H1 (cell line): ENCODE measurements at regions not wholly inside any gene's neighbourhood (a gene's known extent, or its start where the extent isn't known, plus 50 kb on each side); places are given as distances from the start of the nearest gene placed in this dataset.

Source experiments
- CTCF ChIA-PET: fragments of 300-600 bp; sonication (Branson Sonifier 250); formaldehyde crosslinking; loops from one replicate; lab custom pipeline; 2021; ENCODE audit not compliant: partially characterized antibody; lab: Charles Lee
- POLR2A ChIA-PET: fragments of 300-600 bp; sonication (Branson Sonifier 250); formaldehyde crosslinking; loops from one replicate; lab custom pipeline; 2021; ENCODE audit warnings: inconsistent platforms; ENCODE audit not compliant: partially characterized antibody; lab: Charles Lee
- DNase-seq, 2 experiments: peaks; one replicate each; pipeline versions ENCODE4 v3.0.0 to v3.0.0-alpha.2; 2010 to 2022; ENCODE audit warnings: low spot score in 2 of 2, low read depth in 1 of 2, mixed read lengths in 1 of 2
- FAIRE-seq: peaks from 2 replicates; lab custom pipeline; 2011; peaks lifted over from hg19 to GRCh38; lab: Jason Lieb, UNC
- H2AFZ ChIP-seq: 2 replicates; pipeline ENCODE4 v1.8.1; 2012; ENCODE audit warnings: low read length, inconsistent platforms
- H2AK5ac ChIP-seq: 2 replicates; pipeline ENCODE4 v1.6.1; 2013; ENCODE audit warnings: low read depth, low read length
- H2BK120ac ChIP-seq: replicated peaks from 2 replicates; pipeline ENCODE3; 2013; ENCODE audit warnings: low read depth, low read length, inconsistent platforms
- H2BK12ac ChIP-seq: 2 replicates; pipeline ENCODE4 v1.6.1; 2013; ENCODE audit warnings: low read depth, low read length
- H2BK15ac ChIP-seq: 2 replicates; pipeline ENCODE4 v1.6.1; 2013; ENCODE audit warnings: low read length
- H2BK20ac ChIP-seq: 2 replicates; pipeline ENCODE4 v1.6.1; 2013; ENCODE audit warnings: low read length
- H2BK5ac ChIP-seq: 2 replicates; pipeline ENCODE4 v1.6.1; 2013; ENCODE audit warnings: low read depth, low read length
- H3K14ac ChIP-seq: 2 replicates; pipeline ENCODE4 v1.6.1; 2013; ENCODE audit warnings: inconsistent platforms; ENCODE audit not compliant: insufficient read length
- H3K18ac ChIP-seq: 2 replicates; pipeline ENCODE4 v1.6.1; 2013; ENCODE audit warnings: low read length; ENCODE audit errors: extremely low read depth
- H3K23ac ChIP-seq: 2 replicates; pipeline ENCODE4 v1.6.1; 2013; ENCODE audit warnings: inconsistent platforms; ENCODE audit not compliant: insufficient read length
- H3K23me2 ChIP-seq: 2 replicates; pipeline ENCODE4 v1.6.1; 2013; ENCODE audit warnings: low read depth, low read length
- H3K27ac ChIP-seq: 2 replicates; pipeline ENCODE4 v1.6.1; 2011; ENCODE audit warnings: low read depth, low read length, inconsistent platforms
- H3K27me3 ChIP-seq, 4 experiments: replicated peaks in 1 of 4; 1 replicate in 1 of 4; 2 replicates in 3 of 4; pipeline versions ENCODE4 v1.6.1 to v1.8.1; 2011 to 2013; ENCODE audit warnings: low read length in 3 of 4, mild to moderate bottlenecking in 3 of 4, inconsistent platforms in 2 of 4, mixed read lengths in 2 of 4, moderate library complexity in 1 of 4; ENCODE audit not compliant: control insufficient read depth in 3 of 4, insufficient read depth in 3 of 4; ENCODE audit errors: extremely low read depth in 1 of 4
- H3K36me3 ChIP-seq, 4 experiments: 2 replicates each; pipeline versions ENCODE4 v1.6.1 to v1.8.1; 2011 to 2013; ENCODE audit warnings: mild to moderate bottlenecking in 4 of 4, low read length in 3 of 4, moderate library complexity in 2 of 4, control low read depth in 1 of 4, inconsistent platforms in 1 of 4; ENCODE audit not compliant: insufficient read depth in 4 of 4, control insufficient read depth in 2 of 4
- H3K4ac ChIP-seq: replicated peaks from 2 replicates; pipeline ENCODE3; 2013; ENCODE audit warnings: low read length, low read depth, mixed read lengths, inconsistent platforms; ENCODE audit not compliant: insufficient read length
- H3K4me1 ChIP-seq, 4 experiments: replicated peaks in 1 of 4; 1 replicate in 1 of 4; 2 replicates in 3 of 4; pipeline versions ENCODE4 v1.6.1 to v1.8.1; 2011 to 2013; ENCODE audit warnings: low read length in 3 of 4, inconsistent platforms in 2 of 4, mixed read lengths in 1 of 4; ENCODE audit not compliant: insufficient read depth in 4 of 4, control insufficient read depth in 3 of 4
- H3K4me2 ChIP-seq, 2 experiments: 2 replicates each; pipeline versions ENCODE4 v1.6.1 to v1.8.1; 2011 to 2013; ENCODE audit warnings: low read depth in 2 of 2, low read length in 2 of 2, control low read depth in 1 of 2, inconsistent platforms in 1 of 2, mild to moderate bottlenecking in 1 of 2; ENCODE audit not compliant: insufficient read depth in 1 of 2
- H3K4me3 ChIP-seq, 4 experiments: fragments of 200-600, 300-600 bp in 1 of 4; sonication (generic), shearing (Covaris generic), sonication (Bioruptor Twin) in 1 of 4; 2 replicates each; pipeline versions ENCODE4 v1.5.1 to v1.8.1; 2011 to 2016; ENCODE audit warnings: low read length in 4 of 4, low read depth in 3 of 4, control low read depth in 2 of 4, inconsistent platforms in 2 of 4, mild to moderate bottlenecking in 2 of 4, mixed read lengths in 1 of 4, moderate library complexity in 1 of 4; ENCODE audit not compliant: insufficient read depth in 2 of 4; ENCODE audit errors: extremely low read depth in 1 of 4
- H3K56ac ChIP-seq: replicated peaks from 2 replicates; pipeline ENCODE3; 2013; ENCODE audit warnings: low read depth, mild to moderate bottlenecking, mixed read lengths, low read length, inconsistent platforms; ENCODE audit not compliant: insufficient read length
- H3K79me1 ChIP-seq: 2 replicates; pipeline ENCODE4 v1.6.1; 2013; ENCODE audit warnings: low read depth, low read length, control low read depth
- H3K79me2 ChIP-seq, 2 experiments: 2 replicates each; pipeline versions ENCODE4 v1.6.1 to v1.8.1; 2012 to 2013; ENCODE audit warnings: low read length in 2 of 2, mild to moderate bottlenecking in 2 of 2, inconsistent platforms in 1 of 2; ENCODE audit not compliant: insufficient read depth in 2 of 2, control insufficient read depth in 1 of 2
- H3K9ac ChIP-seq, 4 experiments: replicated peaks in 1 of 4; 1 replicate in 1 of 4; 2 replicates in 3 of 4; pipeline versions ENCODE4 v1.6.1 to v1.8.1; 2011 to 2013; ENCODE audit warnings: low read depth in 3 of 4, low read length in 3 of 4, control low read depth in 2 of 4, mild to moderate bottlenecking in 2 of 4, moderate library complexity in 2 of 4, inconsistent platforms in 1 of 4; ENCODE audit errors: extremely low read depth in 1 of 4
- H3K9me3 ChIP-seq, 2 experiments: 2 replicates each; pipeline versions ENCODE4 v1.6.1 to v1.8.1; 2012 to 2013; ENCODE audit warnings: mild to moderate bottlenecking in 2 of 2, moderate library complexity in 2 of 2, control low read depth in 1 of 2, inconsistent platforms in 1 of 2, low read depth in 1 of 2, low read length in 1 of 2, mixed read lengths in 1 of 2; ENCODE audit not compliant: insufficient read depth in 2 of 2
- H4K20me1 ChIP-seq, 2 experiments: replicated peaks in 1 of 2; 2 replicates each; pipeline versions ENCODE3 to v1.8.1; 2011 to 2013; ENCODE audit warnings: inconsistent platforms in 2 of 2, low read length in 2 of 2, mild to moderate bottlenecking in 1 of 2; ENCODE audit not compliant: insufficient read depth in 2 of 2, control insufficient read depth in 1 of 2
- H4K5ac ChIP-seq: 2 replicates; pipeline ENCODE4 v1.6.1; 2013; ENCODE audit warnings: low read length, low read depth, mixed read lengths, inconsistent platforms; ENCODE audit not compliant: insufficient read length
- H4K8ac ChIP-seq: 2 replicates; pipeline ENCODE4 v1.8.0; 2013; ENCODE audit warnings: mild to moderate bottlenecking, moderate library complexity, low read length, inconsistent platforms; ENCODE audit not compliant: insufficient read depth; ENCODE audit errors: extremely low read depth
- H4K91ac ChIP-seq: replicated peaks from 2 replicates; pipeline ENCODE3; 2013; ENCODE audit warnings: low read length, mixed read lengths, inconsistent platforms; ENCODE audit not compliant: insufficient read length
- ASH2L ChIP-seq: fragments of 200-600, 300-600 bp; sonication (generic); IDR thresholded peaks from one replicate; pipeline ENCODE4 v1.7.1; 2017; ENCODE audit warnings: low read length
- BCL11A ChIP-seq, 2 experiments: IDR thresholded peaks; one replicate each; pipeline ENCODE4 v1.6.1; 2011; ENCODE audit warnings: low read depth in 2 of 2, low read length in 2 of 2, mild to moderate bottlenecking in 2 of 2
- CEBPB ChIP-seq: IDR thresholded peaks from 2 replicates; pipeline ENCODE4 v1.6.1; 2012; ENCODE audit warnings: low read depth, low read length
- MAFK ChIP-seq: IDR thresholded peaks from 2 replicates; pipeline ENCODE4 v1.6.1; 2012; ENCODE audit warnings: low read depth, mild to moderate bottlenecking, improper control_type of control experiment, low read length
- POLR2A ChIP-seq, 2 experiments: IDR thresholded peaks; 1 replicate in 1 of 2; 2 replicates in 1 of 2; pipeline ENCODE4 v1.6.1; 2011; ENCODE audit warnings: low read depth in 2 of 2, low read length in 2 of 2, mild to moderate bottlenecking in 2 of 2; ENCODE audit errors: control extremely low read depth in 1 of 2
- POLR2AphosphoS5 ChIP-seq: IDR thresholded peaks from 2 replicates; pipeline ENCODE4 v1.6.1; 2011; ENCODE audit warnings: low read depth, low read length
- RBBP5 ChIP-seq: IDR thresholded peaks from 2 replicates; pipeline ENCODE4 v1.7.1; 2012; ENCODE audit warnings: low read depth, mild to moderate bottlenecking, inconsistent platforms, low read length, moderate library complexity, borderline replicate concordance
- SAP30 ChIP-seq: fragments of 300-600 bp; sonication (generic); IDR thresholded peaks from 2 replicates; pipeline ENCODE4 v1.7.1; 2012; ENCODE audit warnings: low read length, moderate library complexity, mild to moderate bottlenecking, inconsistent platforms; ENCODE audit not compliant: insufficient read depth, insufficient replicate concordance
- TAF1 ChIP-seq: IDR thresholded peaks from 2 replicates; pipeline ENCODE4 v1.6.1; 2011; ENCODE audit warnings: mild to moderate bottlenecking, low read depth, low read length
- TBP ChIP-seq: IDR thresholded peaks from 2 replicates; pipeline ENCODE4 v1.6.1; 2011; ENCODE audit warnings: low read depth, low read length, improper control_type of control experiment
- WGBS, 2 experiments: shearing (Covaris generic) in 1 of 2; methylation state at CpG; one replicate each; pipeline versions ENCODE4 v1.1.6 to v1.1.7; 2013 to 2015; ENCODE audit warnings: low lambda C conversion rate in 2 of 2, mixed read lengths in 2 of 2, inconsistent platforms in 1 of 2, low coverage in 1 of 2, missing lambda C conversion rate in 1 of 2; ENCODE audit not compliant: insufficient replicate concordance in 2 of 2, insufficient coverage in 1 of 2, insufficient read length in 1 of 2; ENCODE audit errors: extremely low coverage in 1 of 2, missing lambda C conversion rate in 1 of 2; 5-methylcytosine and 5-hydroxymethylcytosine counted together

- 0 out of 2 replicates have a peak overlapping the region, but pooled peaks have one; percentile 43 for H2BK20ac ChIP-seq
- H4K8ac ChIP-seq = no peak overlapping the region
- H3K79me1 ChIP-seq = no peaks in the 10 kb centered on the region
- H3K4ac ChIP-seq = no peak overlapping the region
- FAIRE-seq = no peak
- H4K20me1 ChIP-seq = no peaks in the 10 kb centered on the region
- no peaks in the 10 kb centered on the region for H3K9me3 ChIP-seq
- H3K27ac ChIP-seq = no peak overlapping the region
- H3K27me3 ChIP-seq = no peaks in the 10 kb centered on the region; a peak in 2 of 7 replicates
- CTCF ChIA-PET = interaction anchor here (0.6 to 1.4 kb wide), 5 partner anchors 12 to 150 kb away, joined by 3 to 4 read pairs (median 4); no protein-coding TSS in a partner anchor
- peak overlapping the region; percentile 55 for H2BK12ac ChIP-seq
- no peak overlapping the region for H3K14ac ChIP-seq
- WGBS, 2 experiments = 8% methylated on average over 22 of the region's 22 CpGs; no CpG with 5 or more reads in 1 of the 2 experiments
- no peak overlapping the region for H2BK120ac ChIP-seq
- peak; percentile 23 to 62 for DNase-seq
- no peak overlapping the region for H4K91ac ChIP-seq
- H3K23ac ChIP-seq = no peak overlapping the region
- peaks cover 0 to 13% (median 5%) of the 10 kb centered on the region in 4 experiments; a peak in 5 of 7 replicates for H3K4me1 ChIP-seq
- H3K79me2 ChIP-seq = no peaks in the 10 kb centered on the region
- no peak overlapping the region for H2BK15ac ChIP-seq
- peak overlapping the region; percentile 86 for H2AFZ ChIP-seq
- no peak overlapping the region for H2AK5ac ChIP-seq
- no peaks in the 10 kb centered on the region for H3K36me3 ChIP-seq
- peaks cover 5% of the 10 kb centered on the region for H3K23me2 ChIP-seq
- POLR2A ChIA-PET = interaction anchor here (0.8 to 1.3 kb wide), 4 partner anchors 10 to 370 kb away, joined by 3 to 5 read pairs (median 4); partner anchors contain the start of gene DGKG
- no peak overlapping the region for H3K56ac ChIP-seq
- H3K9ac ChIP-seq = peak overlapping the region in 3 of 4 experiments; percentile 25 to 71 (median 26); a peak in 3 of 7 replicates
- no peak overlapping the region for H4K5ac ChIP-seq
- peak overlapping the region; percentile 73 to 91 for H3K4me2 ChIP-seq
- peak overlapping the region; percentile 3; the same call in 1 of the 2 replicates for H2BK5ac ChIP-seq
- H3K18ac ChIP-seq = no peak overlapping the region
- peak overlapping the region; percentile 45 to 57 (median 52) for H3K4me3 ChIP-seq
- TF ChIP-seq TBP = peak; percentile 36; the same call in 1 of the 2 replicates
- TF ChIP-seq TAF1 = 0 out of 2 replicates have a peak, but pooled peaks have one; percentile 47
- peak; percentile 43; the same call in 1 of the 2 replicates for TF ChIP-seq MAFK
- no peak for TF ChIP-seq RBBP5
- TF ChIP-seq POLR2AphosphoS5 = no peak
- TF ChIP-seq ASH2L = peak; percentile 49
- TF ChIP-seq CEBPB = no peak
- TF ChIP-seq SAP30 = no peak
- TF ChIP-seq BCL11A (IDR thresholded peaks at IDR 0.05; ENCODE audit: low read depth in 2 of 2, low read length in 2 of 2) = no peak
- TF ChIP-seq POLR2A (IDR thresholded peaks at IDR 0.05; ENCODE audit: control extremely low read depth in 1 of 2, low read depth in 2 of 2, low read length in 2 of 2) = 0 out of 3 replicates have a peak, but pooled peaks of 1 of the 2 experiments have one; percentile 40
Measured at GRCh38 chr3:186413615-186414415, 51.8 kb upstream of the DGKG start.
